ENCODE measurements at regions not wholly inside any gene's neighbourhood (a gene's known extent, or its start where the extent isn't known, plus 50 kb on each side); places are given as distances from the start of the nearest gene placed in this dataset.

DNA sequence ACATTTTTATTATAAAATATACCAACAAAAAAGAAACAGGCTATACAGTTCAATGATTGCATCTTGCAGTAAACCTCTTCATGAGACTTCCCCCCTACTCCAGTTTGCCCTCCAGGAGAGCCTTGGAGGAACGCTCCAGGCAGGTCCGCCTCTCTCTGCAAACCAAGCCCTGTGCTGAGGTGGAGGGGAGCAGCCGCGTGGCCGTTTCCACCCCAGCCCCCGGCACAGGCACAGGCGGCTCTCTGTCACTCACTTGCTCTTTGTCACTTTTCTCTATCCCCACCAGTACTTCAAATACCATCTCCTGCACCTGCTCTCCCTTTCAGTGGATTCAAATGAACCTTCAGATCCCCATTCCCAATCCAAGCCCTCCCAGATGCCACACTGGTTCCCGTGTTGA is 479.9 kb downstream of the OCA2 start:
- no peaks in the 10 kb centered on the region for H3K4me1 ChIP-seq
- TF ChIP-seq, protein P1, sequence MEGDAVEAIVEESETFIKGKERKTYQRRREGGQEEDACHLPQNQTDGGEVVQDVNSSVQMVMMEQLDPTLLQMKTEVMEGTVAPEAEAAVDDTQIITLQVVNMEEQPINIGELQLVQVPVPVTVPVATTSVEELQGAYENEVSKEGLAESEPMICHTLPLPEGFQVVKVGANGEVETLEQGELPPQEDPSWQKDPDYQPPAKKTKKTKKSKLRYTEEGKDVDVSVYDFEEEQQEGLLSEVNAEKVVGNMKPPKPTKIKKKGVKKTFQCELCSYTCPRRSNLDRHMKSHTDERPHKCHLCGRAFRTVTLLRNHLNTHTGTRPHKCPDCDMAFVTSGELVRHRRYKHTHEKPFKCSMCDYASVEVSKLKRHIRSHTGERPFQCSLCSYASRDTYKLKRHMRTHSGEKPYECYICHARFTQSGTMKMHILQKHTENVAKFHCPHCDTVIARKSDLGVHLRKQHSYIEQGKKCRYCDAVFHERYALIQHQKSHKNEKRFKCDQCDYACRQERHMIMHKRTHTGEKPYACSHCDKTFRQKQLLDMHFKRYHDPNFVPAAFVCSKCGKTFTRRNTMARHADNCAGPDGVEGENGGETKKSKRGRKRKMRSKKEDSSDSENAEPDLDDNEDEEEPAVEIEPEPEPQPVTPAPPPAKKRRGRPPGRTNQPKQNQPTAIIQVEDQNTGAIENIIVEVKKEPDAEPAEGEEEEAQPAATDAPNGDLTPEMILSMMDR (IDR thresholded peaks at IDR 0.05) = no peak
- TF ChIP-seq POLR2A (IDR thresholded peaks at IDR 0.05) = no peak
- intact Hi-C loops (cut with DNase I) = no loop called here
- H3K27me3 ChIP-seq = no peaks in the 10 kb centered on the region
- H3K9me3 ChIP-seq = no peaks in the 10 kb centered on the region
- H3K27ac ChIP-seq = no peak overlapping the region
- no peak overlapping the region for H3K4me3 ChIP-seq
- no peaks in the 10 kb centered on the region for H3K36me3 ChIP-seq
- DNase-seq = no peak
- 82 to 93% methylated on average over 7 to 8 of the region's 8 CpGs for WGBS, 2 donors

DNA sequence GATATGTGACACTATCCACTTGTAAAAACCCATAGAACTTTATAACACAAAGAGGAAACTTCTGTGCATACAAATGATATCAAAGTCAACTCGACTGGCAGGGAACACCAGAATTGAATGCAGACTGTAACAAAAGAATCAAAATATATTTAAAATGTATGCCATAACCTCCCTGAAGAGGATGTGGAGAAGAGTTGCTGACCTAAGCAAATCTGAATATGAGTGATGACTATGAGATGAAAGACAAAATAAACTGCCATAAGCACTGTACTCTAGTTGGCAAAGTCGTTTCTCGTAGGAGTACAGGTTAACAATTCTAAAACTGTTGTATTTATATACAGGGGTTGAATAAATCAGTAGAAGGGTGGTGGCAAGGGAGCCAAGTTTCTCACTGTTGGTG is 482.1 kb downstream of the OCA2 start:
- Histone ChIP-seq H3K27me3 (no peaks in the 10 kb centered on the region), H3K4me3 (no peak overlapping the region), H3K9me3 (no peaks in the 10 kb centered on the region), H3K27ac (no peak overlapping the region), H3K4me1 (no peaks in the 10 kb centered on the region), H3K36me3 (no peaks in the 10 kb centered on the region)
- WGBS, 2 donors = 48 to 65% methylated on average over 3 of the region's 3 CpGs
- no peak for DNase-seq
- TF ChIP-seq, protein P1 (IDR thresholded peaks at IDR 0.05) = no peak
- TF ChIP-seq POLR2A (IDR thresholded peaks at IDR 0.05) = no peak
- intact Hi-C loops (cut with DNase I) = no loop called here

DNA sequence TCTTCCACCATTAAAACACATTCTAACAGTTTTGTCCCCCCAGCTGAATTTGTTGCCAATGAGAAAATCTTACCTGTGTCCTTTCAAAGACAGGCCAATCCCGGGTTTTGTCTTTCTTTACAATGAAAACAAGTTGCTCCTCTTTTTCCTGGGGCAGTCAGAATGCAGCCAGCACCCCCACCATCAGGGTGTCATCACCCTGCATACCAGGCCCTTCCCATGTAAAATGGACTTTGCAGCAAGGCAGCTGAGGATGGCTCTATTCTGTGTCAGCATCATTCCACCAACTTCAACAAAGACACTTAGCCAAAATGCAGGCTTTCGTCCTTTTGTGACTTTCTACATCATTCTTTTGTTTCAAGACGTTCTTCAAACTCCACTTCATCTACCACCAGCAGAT is 490.9 kb downstream of the OCA2 start:
- H3K27me3 ChIP-seq = no peaks in the 10 kb centered on the region
- no peak overlapping the region for H3K4me3 ChIP-seq
- no peaks in the 10 kb centered on the region for H3K4me1 ChIP-seq
- H3K36me3 ChIP-seq = no peaks in the 10 kb centered on the region
- 56 to 68% methylated on average over 3 of the region's 3 CpGs for WGBS, 2 donors
- intact Hi-C loops (cut with DNase I) = no loop called here
- no peak for DNase-seq
- no peaks in the 10 kb centered on the region for H3K9me3 ChIP-seq
- TF ChIP-seq, protein P1 (IDR thresholded peaks at IDR 0.05) = no peak
- H3K27ac ChIP-seq = no peak overlapping the region

DNA sequence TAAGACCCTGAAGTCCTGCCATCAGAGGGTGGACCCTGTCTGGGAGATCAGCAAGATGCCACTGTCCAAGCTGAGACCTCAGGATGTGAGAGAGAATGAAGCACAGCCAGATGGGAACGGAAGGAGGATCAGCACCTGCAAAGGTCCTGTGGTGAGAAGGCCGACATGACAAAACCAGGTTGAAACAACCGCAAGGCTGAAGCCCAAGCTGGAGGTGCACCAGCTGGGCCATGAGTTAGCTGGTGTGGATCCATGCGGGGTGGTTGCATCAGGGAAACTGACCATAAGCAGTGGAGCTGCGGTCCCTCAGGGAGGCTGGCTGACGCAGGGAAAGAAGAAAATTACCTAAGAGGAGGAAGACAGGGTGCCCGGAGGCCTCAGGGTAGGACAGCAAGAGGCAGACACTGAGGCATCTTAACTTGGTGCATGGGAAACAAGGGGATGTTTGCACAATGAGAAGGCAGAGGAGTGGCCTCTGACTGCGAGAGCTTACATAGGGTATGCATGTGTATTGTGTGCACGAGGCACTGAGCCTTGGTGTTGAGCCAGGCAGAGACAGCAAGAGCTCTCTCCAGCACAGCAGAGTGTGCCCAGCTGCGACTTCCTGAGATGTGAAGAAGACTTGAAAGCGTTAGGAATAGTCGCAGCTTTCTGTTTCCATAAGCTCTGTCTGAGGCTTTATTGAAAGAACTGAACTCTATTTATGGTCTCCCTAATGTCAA is 497.7 kb downstream of the OCA2 start:
- intact Hi-C loops (cut with DNase I) = no loop called here
- no peak overlapping the region for H3K27ac ChIP-seq
- no peaks in the 10 kb centered on the region for H3K27me3 ChIP-seq
- WGBS, 2 donors = 50 to 57% methylated on average over 12 of the region's 12 CpGs
- no peaks in the 10 kb centered on the region for H3K4me1 ChIP-seq
- H3K9me3 ChIP-seq = no peaks in the 10 kb centered on the region
- DNase-seq = no peak
- H3K4me3 ChIP-seq = no peak overlapping the region
- TF ChIP-seq, protein P1 (IDR thresholded peaks at IDR 0.05) = no peak
- no peak for TF ChIP-seq POLR2A (IDR thresholded peaks at IDR 0.05)
- H3K36me3 ChIP-seq = no peaks in the 10 kb centered on the region

DNA sequence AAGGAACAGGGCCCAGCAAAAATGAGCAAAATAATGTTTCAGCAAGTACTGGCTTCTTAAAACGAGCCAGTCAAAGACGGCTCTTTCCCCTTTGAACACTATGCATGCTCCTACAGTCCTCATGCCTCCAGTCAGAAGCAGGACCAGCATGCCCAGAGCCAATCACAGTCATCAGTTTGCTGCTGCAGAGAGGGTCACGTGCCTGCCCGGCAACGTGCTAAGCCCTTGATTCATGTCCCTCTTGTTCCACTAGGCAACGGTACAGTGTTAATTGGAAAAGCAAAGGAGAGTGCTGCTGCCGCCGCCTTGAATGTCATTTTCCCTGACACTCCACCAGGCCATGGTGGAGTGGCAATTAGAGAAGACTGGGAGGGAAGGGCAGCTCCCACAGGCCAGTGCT is 500.1 kb downstream of the OCA2 start:
- H3K4me1 ChIP-seq = no peaks in the 10 kb centered on the region
- DNase-seq = no peak
- 83 to 85% methylated on average over 8 of the region's 8 CpGs for WGBS, 2 donors
- intact Hi-C loops (cut with DNase I) = no loop called here
- no peaks in the 10 kb centered on the region for H3K27me3 ChIP-seq
- H3K9me3 ChIP-seq = no peaks in the 10 kb centered on the region
- H3K36me3 ChIP-seq = no peaks in the 10 kb centered on the region
- H3K27ac ChIP-seq = no peak overlapping the region
- no peak overlapping the region for H3K4me3 ChIP-seq
- TF ChIP-seq, protein P1 (IDR thresholded peaks at IDR 0.05) = no peak
- no peak for TF ChIP-seq POLR2A (IDR thresholded peaks at IDR 0.05)

Data from esophagus squamous epithelium (tissue), 5 donors.